Osteoblast (primary cell): ENCODE measurements at regions not wholly inside any gene's neighbourhood (a gene's known extent, or its start where the extent isn't known, plus 50 kb on each side); places are given as distances from the start of the nearest gene placed in this dataset.
"Not testable (repeated sequence)": the region's sequence is repeated elsewhere in the genome, so short reads cannot be mapped to it uniquely, and the experiment has no call there.

ENCODE experiments used
- DNase-seq: peaks from one replicate; pipeline ENCODE4 v3.0.0; 2011; ENCODE audit warnings: low spot score, mixed read lengths; ENCODE audit not compliant: insufficient read length; ENCODE audit errors: missing footprints
- H2AFZ ChIP-seq: 2 replicates; pipeline ENCODE4 v1.6.0; 2011; ENCODE audit warnings: mild to moderate bottlenecking, low read length
- H3K27ac ChIP-seq: 2 replicates; pipeline ENCODE4 v1.5.1; 2011; ENCODE audit warnings: mild to moderate bottlenecking, low read depth, low read length, moderate library complexity
- H3K27me3 ChIP-seq: 2 replicates; pipeline ENCODE4 v1.6.0; 2012; ENCODE audit warnings: mild to moderate bottlenecking, control low read depth, inconsistent platforms, low read length, moderate library complexity; ENCODE audit not compliant: insufficient read depth
- H3K36me3 ChIP-seq: 2 replicates; pipeline ENCODE4 v1.5.1; 2011; ENCODE audit warnings: mild to moderate bottlenecking, low read length, control low read depth, moderate library complexity; ENCODE audit not compliant: insufficient read depth
- H3K4me1 ChIP-seq: 2 replicates; pipeline ENCODE4 v1.5.1; 2011; ENCODE audit warnings: mild to moderate bottlenecking, low read length, control low read depth, moderate library complexity; ENCODE audit not compliant: insufficient read depth
- H3K4me2 ChIP-seq: 2 replicates; pipeline ENCODE4 v1.6.0; 2011; ENCODE audit warnings: mild to moderate bottlenecking, low read length; ENCODE audit not compliant: insufficient read depth
- H3K4me3 ChIP-seq: fragments of 200-600 bp; sonication (generic); 3 replicates; pipeline ENCODE4 v1.5.1; 2012; ENCODE audit warnings: mild to moderate bottlenecking, low read length, inconsistent platforms; ENCODE audit not compliant: insufficient read depth
- H3K79me2 ChIP-seq: 2 replicates; pipeline ENCODE4 v1.6.0; 2012; ENCODE audit warnings: mild to moderate bottlenecking, low read length, control low read depth, inconsistent platforms; ENCODE audit not compliant: insufficient read depth
- H3K9me3 ChIP-seq: 2 replicates; pipeline ENCODE4 v1.5.1; 2011; ENCODE audit warnings: low read depth, low read length, control low read depth
- H4K20me1 ChIP-seq: 2 replicates; pipeline ENCODE4 v1.6.0; 2012; ENCODE audit warnings: mild to moderate bottlenecking, low read length, control low read depth; ENCODE audit not compliant: insufficient read depth
- TF ChIP-seq, protein P1 (sequence below): IDR thresholded peaks from 2 replicates; pipeline ENCODE4 v1.5.1; 2011; ENCODE audit warnings: mild to moderate bottlenecking, low read depth, low read length, moderate library complexity; ENCODE audit errors: extremely low read depth

DNA sequence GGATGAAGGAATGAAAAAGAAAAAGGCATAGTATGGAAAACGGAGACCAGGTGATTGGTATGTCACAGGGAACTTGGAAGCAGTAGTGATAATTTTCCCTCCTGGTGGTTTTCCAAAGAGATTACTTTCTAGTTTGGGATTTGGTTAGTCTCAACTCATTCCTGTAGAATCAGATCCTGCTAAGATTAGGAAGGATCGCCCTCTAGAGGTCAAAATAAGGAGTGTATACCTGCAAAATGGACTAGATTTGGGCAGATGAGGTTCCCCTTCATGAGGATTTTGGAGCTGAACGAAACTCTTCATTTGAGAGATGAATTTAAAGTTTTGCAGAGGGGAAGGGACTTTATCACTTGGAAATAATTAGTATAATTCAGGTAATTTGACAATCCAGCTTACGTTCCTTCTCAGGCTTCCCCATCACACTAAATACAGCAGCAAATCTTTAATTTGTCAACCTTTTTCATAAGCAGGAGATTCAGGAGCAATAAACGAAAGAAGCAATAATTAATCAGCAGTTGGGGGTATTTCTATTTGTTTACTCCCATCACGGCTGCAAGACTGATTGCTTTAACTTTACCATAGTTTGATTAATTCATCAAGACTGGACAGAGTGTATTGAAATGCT is 65.2 kb downstream of the CCDC195 start:
- Histone ChIP-seq H3K4me3 (no peak overlapping the region), H2AFZ (no peak overlapping the region), H3K4me2 (no peak overlapping the region), H3K9me3 (no peaks in the 10 kb centered on the region), H3K27ac (no peak overlapping the region), H3K27me3 (peaks cover 2% of the 10 kb centered on the region), H4K20me1 (no peaks in the 10 kb centered on the region), H3K4me1 (no peaks in the 10 kb centered on the region), H3K36me3 (no peaks in the 10 kb centered on the region), H3K79me2 (no peaks in the 10 kb centered on the region)
- TF ChIP-seq, protein P1, sequence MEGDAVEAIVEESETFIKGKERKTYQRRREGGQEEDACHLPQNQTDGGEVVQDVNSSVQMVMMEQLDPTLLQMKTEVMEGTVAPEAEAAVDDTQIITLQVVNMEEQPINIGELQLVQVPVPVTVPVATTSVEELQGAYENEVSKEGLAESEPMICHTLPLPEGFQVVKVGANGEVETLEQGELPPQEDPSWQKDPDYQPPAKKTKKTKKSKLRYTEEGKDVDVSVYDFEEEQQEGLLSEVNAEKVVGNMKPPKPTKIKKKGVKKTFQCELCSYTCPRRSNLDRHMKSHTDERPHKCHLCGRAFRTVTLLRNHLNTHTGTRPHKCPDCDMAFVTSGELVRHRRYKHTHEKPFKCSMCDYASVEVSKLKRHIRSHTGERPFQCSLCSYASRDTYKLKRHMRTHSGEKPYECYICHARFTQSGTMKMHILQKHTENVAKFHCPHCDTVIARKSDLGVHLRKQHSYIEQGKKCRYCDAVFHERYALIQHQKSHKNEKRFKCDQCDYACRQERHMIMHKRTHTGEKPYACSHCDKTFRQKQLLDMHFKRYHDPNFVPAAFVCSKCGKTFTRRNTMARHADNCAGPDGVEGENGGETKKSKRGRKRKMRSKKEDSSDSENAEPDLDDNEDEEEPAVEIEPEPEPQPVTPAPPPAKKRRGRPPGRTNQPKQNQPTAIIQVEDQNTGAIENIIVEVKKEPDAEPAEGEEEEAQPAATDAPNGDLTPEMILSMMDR: peak; percentile 80
- peak; percentile 55 for DNase-seq

DNA sequence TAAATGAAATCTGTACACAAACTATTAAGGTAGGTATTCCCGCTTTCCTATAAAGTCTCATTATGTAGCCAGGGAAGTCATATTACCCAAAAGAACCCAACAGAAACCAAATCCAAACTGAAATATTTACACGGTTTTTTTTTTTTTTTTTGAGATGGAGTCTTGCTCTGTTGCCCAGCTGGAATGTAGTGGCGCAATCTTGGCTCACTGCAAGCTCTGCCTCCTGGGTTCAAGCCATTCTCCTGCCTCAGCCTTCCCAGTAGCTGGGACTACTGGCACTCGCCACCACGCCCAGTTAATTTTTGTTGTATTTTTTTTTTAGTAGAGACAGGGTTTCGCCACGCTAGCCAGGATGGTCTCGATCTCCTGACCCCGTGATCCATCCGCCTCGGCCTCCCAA is 62.5 kb upstream of the CUL3 start:
- H2AFZ ChIP-seq, H3K27ac ChIP-seq, H3K27me3 ChIP-seq, H3K4me3 ChIP-seq, H3K4me1 ChIP-seq, H3K9me3 ChIP-seq, DNase-seq, H3K36me3 ChIP-seq, H4K20me1 ChIP-seq, H3K79me2 ChIP-seq, H3K4me2 ChIP-seq: not testable (repeated sequence)

DNA sequence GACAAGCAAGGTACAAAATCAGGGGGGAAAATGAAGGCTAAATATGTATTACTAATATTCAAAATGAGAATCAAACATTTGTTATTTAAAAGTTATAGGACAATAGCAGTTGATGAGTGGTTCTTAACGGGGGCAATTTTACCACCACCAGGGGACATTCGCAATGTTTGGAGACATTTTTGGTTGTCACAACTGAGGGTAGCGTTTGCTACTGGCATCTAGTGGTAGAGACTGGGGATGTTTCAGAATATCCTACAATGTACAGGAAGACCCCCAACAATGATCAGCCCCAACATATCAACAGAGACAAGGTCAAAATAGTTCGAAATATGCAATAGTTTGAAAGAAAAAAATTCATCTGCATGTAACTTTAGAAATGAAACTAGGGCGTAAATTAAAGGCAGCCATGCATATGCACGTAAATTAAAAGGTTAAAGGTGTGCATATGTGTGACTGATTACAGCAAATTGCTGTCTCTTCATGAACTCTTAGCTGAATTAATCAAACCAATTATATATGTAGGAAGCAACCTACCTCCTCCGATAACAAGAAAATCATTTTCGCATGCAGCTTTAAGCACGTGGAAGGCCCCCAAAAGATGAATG is 61.2 kb upstream of the CUL3 start:
- Histone ChIP-seq H3K9me3 (no peaks in the 10 kb centered on the region), H3K27me3 (peaks cover 10% of the 10 kb centered on the region), H3K4me1 (no peaks in the 10 kb centered on the region), H3K36me3 (no peaks in the 10 kb centered on the region), H3K79me2 (no peaks in the 10 kb centered on the region), H3K4me3 (no peak overlapping the region), H4K20me1 (no peaks in the 10 kb centered on the region), H2AFZ (no peak overlapping the region), H3K27ac (no peak overlapping the region), H3K4me2 (no peak overlapping the region)
- no peak for DNase-seq
- TF ChIP-seq, protein P1: peak; percentile 73

DNA sequence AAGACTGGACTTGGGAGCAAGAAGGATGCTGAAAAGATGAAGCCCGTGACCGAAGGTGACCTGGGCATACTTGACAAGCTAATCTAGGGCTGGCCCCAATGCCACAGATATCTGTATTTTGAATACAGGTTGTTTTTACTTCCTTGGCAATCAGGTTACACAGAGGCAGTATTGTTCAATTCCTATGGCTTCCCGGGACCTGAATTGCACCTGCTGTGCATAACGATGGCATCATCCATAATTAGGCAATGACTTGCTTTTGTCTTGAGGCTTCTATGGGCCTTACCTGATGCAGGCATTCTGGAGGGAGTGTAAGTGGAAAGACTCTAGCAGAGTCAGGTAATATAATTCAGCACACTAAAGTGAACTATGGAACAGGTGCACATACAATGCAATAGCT is 60.6 kb upstream of the CUL3 start:
- TF ChIP-seq, protein P1: no peak
- DNase-seq: no peak

More for the DNA sequence above, 60.6 kb upstream of the CUL3 start:
- no peaks in the 10 kb centered on the region for H3K9me3 ChIP-seq
- H3K4me3 ChIP-seq: no peak overlapping the region
- H3K36me3 ChIP-seq: no peaks in the 10 kb centered on the region
- H3K4me1 ChIP-seq: no peaks in the 10 kb centered on the region
- H3K27ac ChIP-seq: no peak overlapping the region
- peaks cover 7% of the 10 kb centered on the region for H3K27me3 ChIP-seq
- no peak overlapping the region for H3K4me2 ChIP-seq
- no peaks in the 10 kb centered on the region for H3K79me2 ChIP-seq
- H4K20me1 ChIP-seq: no peaks in the 10 kb centered on the region
- no peak overlapping the region for H2AFZ ChIP-seq
